GM10248 (cell line): ENCODE measurements at regions not wholly inside any gene's neighbourhood (a gene's known extent, or its start where the extent isn't known, plus 50 kb on each side); places are given as distances from the start of the nearest gene placed in this dataset.

Experiments used
- CTCF ChIA-PET: fragments of 300-600 bp; sonication (Branson Sonifier 250); formaldehyde crosslinking; extraction: SDS; loops from one replicate; lab custom pipeline; 2021; ENCODE audit warnings: antibody characterized with exemption; lab: Yijun Ruan, JAX
- POLR2A ChIA-PET: fragments of 350-650 bp; sonication (Branson Sonifier 250); formaldehyde crosslinking; extraction: SDS; loops from one replicate; lab custom pipeline; 2020; ENCODE audit warnings: antibody characterized with exemption; lab: Yijun Ruan, JAX
- DNase-seq: peaks from one replicate; pipeline ENCODE4 v3.0.0; 2012; ENCODE audit errors: extremely low spot score
- TF ChIP-seq, protein P1 (sequence below): IDR thresholded peaks from 2 replicates; pipeline ENCODE4 v1.5.1; 2012; ENCODE audit warnings: mild to moderate bottlenecking, low read depth; ENCODE audit errors: extremely low read depth, missing control alignments, control extremely low read depth

DNA sequence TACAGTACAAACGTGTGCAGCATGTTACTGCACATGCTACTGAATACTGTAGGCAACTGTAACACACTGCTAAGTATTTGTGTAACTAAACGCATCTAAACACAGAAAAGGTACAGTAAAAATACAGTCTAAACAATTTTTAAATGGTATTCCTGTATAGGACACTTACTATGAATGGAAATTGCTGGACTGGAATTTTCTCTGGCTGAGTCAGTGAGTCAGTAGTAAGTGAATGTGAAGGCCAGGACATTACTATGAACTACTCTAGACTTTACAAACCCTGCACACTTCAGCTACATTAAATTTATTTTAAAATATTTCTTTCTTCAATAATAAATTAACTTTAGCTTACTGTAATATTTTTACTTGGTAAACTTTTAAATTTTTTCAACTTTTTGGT is 225.0 kb upstream of the TENT5A start:
- TF ChIP-seq, protein P1, sequence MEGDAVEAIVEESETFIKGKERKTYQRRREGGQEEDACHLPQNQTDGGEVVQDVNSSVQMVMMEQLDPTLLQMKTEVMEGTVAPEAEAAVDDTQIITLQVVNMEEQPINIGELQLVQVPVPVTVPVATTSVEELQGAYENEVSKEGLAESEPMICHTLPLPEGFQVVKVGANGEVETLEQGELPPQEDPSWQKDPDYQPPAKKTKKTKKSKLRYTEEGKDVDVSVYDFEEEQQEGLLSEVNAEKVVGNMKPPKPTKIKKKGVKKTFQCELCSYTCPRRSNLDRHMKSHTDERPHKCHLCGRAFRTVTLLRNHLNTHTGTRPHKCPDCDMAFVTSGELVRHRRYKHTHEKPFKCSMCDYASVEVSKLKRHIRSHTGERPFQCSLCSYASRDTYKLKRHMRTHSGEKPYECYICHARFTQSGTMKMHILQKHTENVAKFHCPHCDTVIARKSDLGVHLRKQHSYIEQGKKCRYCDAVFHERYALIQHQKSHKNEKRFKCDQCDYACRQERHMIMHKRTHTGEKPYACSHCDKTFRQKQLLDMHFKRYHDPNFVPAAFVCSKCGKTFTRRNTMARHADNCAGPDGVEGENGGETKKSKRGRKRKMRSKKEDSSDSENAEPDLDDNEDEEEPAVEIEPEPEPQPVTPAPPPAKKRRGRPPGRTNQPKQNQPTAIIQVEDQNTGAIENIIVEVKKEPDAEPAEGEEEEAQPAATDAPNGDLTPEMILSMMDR: no peak
- no peak for DNase-seq
- CTCF ChIA-PET: no interaction called here
- POLR2A ChIA-PET: no interaction called here

- POLR2A ChIA-PET: no interaction called here
- TF ChIP-seq, protein P1: no peak
- DNase-seq: no peak
- CTCF ChIA-PET: no interaction called here
These were observed 217.3 kb upstream of the TENT5A start for GRCh38 chr6:81969814-81970213.

DNA sequence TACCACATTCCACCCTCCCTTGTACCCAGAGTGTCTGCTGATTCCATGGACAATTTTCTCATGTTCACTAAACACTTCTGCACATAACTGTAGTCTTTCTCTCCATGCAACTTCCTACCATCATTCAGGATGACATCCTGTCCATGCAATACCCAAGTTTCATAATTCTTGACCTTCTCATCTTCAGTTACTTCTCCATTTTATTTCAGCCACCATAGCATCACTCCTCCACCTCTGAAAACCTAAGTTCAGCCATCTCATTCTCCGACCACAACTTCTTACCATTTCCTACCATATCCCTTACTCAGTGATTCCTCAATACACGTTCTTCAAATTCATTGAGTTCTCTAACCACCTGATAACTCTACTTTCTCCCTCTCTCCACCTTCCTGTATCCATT is 216.5 kb upstream of the TENT5A start:
- DNase-seq: no peak
- ChIA-PET CTCF (interaction anchor here (1.4 kb wide), 1 partner anchor 95 kb away, joined by 3 read pairs; no protein-coding TSS in a partner anchor), POLR2A (no interaction called here)
- TF ChIP-seq, protein P1: no peak

GRCh38 chr6:81966968-81967367 is 214.5 kb upstream of the TENT5A start:
- TF ChIP-seq, protein P1: no peak
- ChIA-PET POLR2A (no interaction called here), CTCF (interaction anchor here (1.0 to 1.8 kb wide), 2 partner anchors 9 to 22 kb away, joined by 3 to 4 read pairs; no protein-coding TSS in a partner anchor)
- no peak for DNase-seq

DNA sequence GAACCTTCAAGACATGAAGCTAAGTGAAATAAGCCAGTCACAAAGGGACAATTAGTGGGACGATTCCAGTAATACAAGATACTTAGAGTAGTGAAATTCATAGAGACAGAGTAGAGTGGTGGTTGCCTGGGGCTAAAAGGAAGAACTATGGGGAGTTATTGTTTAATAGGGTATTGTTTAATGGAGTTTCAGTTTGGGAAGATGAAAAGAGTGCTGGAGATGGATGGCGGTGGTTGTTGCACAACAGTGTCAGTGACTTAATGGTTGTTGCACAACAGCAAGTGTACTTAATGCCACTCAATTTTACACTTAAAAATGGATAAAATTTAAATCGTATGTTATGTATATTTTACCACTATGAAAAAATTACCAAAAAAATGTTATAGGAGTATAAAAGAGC is 209.7 kb upstream of the TENT5A start:
- DNase-seq: no peak
- ChIA-PET CTCF (no interaction called here), POLR2A (no interaction called here)
- TF ChIP-seq, protein P1: no peak

- ChIA-PET CTCF (interaction anchor here (0.6 to 2.3 kb wide), 3 partner anchors 12 to 92 kb away, joined by 3 to 6 read pairs (median 3); no protein-coding TSS in a partner anchor), POLR2A (no interaction called here)
- no peak for DNase-seq
- TF ChIP-seq, protein P1: no peak
These were observed 198.4 kb upstream of the TENT5A start for GRCh38 chr6:81950877-81951276.
